HG02852 (cell line): ENCODE measurements at regions not wholly inside any gene's neighbourhood (a gene's known extent, or its start where the extent isn't known, plus 50 kb on each side); places are given as distances from the start of the nearest gene placed in this dataset.
"Not testable (repeated sequence)": the region's sequence is repeated elsewhere in the genome, so short reads cannot be mapped to it uniquely, and the experiment has no call there.

ENCODE experiments used
- ATAC-seq: cut with Tn5 transposase; IDR thresholded peaks from one replicate; pipeline ENCODE4 v1.9.1; 2021; ENCODE audit warnings: mild to moderate bottlenecking, moderate library complexity; ENCODE audit not compliant: unreplicated experiment

DNA sequence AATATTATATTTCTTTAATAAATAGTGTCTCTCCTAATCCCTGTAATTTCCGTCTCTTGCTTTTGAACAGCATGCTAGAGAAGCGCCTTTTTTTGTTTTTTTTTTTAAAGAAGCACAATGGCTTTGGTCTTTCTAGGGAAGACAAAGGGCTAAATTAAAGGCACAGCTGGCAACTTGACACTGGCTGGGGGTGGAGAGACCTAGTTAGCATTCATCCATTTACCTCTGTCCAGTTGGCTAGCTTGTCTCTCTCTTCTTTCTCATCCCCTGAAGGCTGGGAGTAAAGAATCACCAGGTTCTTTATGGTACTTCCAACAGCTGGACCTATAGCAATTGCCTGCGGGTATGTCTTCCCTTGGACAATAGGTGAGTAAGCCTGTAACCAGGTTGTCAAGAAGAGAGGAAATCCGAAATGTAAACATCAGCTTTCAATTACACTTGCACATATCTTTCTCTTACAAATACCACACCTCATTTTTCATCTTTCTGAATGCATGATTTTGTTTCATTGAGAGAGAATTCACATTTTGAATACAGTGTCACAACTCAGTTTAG, 178.4 kb upstream of the GPR101 start:
- no peak for ATAC-seq

DNA sequence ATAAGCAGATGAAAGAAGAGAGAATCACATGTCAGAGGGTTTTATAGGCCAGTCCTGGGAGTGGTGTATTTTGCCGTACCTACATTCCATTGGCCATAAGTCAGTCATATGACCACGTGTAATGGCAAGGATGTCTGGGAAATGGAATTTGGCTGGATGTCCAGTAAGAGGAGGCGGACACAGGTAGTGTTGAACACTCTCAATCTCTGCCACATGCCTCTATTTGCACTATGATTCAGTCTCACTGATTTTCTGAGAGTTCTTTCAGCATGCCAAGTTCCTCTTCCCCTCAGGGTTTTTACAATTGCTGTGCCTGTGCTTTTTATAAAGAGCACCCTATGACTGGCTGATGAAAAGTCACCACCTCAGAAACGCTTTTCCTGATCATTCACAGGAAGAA, 164.2 kb upstream of the GPR101 start:
- ATAC-seq, result no peak

DNA sequence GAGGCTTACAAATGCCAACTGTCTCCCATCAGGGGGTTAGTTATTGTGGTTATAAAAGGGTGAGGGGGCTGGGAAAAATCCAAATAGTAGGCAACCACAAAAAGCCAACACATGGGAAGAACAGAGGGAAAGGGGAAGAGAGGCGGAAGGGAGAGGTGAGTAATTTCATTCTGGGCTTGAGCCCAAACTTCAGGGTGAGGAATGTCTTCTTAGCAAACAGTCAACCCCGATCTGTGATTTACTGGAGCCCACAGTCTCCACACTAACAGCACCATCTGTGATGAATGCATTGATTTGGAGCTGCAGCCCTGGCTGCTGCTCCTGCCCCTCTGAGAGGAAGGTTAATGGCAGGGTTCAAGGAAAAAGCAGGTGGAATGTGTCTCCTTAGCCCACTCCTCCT, 162.2 kb upstream of the GPR101 start:
- ATAC-seq, result no peak

DNA sequence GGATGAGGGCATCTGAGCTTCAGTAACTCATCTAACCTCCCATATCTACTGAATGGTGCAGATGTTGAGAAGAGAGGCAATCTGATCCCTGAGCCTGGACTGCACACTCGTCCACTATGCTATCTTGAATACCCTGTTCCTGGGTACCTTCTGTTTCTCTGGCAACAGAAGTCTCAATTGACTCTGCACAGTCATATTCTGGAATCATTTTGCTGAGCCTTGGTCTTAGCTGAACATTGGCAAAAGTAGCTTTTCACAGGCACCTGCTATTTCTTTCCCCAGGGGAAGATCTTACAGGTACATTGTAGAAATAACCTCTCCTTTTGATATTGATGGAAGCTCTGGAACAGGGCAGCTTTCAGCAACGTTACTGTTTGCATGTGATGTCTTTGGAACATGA, 161.5 kb upstream of the GPR101 start:
- no peak for ATAC-seq

DNA sequence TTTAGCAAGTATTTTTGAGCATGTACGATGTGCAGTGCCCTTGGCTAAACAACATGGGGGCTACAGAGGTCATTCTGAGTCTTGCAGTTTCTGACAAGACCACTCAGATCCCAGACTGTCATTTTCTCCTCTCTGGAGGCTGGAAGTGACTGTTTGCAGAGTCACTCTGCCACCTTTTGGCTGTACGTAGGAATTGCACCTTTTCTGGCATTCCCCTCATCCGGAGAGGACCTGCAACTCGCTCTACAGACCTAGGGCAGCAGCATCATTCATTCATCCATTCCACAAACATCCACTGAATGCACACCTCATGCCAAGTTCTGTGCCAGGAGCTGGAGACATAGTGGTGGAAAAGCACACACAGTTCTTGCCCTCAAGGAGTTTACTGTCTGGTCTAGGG, 160.4 kb upstream of the GPR101 start:
- ATAC-seq, result peak; percentile 71

DNA sequence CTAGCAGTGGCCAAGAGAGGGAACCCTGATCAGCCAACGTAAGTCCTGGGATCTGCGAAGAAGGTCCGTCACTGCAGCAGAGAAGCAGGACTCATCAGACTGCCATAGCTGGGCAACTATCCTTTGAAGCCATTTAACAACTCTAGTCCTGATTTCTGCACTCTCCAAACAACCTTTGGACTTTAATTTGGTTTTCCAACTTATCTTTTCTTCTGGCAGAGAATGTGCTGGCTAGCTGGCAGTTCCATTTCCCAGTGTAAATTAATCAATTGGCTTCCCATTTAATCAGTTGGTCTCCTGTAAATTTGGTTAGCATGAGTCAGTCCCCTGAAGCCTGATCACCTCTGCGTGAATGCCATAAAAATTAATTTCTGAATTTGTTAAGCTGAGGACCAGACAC, 153.7 kb upstream of the GPR101 start:
- ATAC-seq, result no peak

DNA sequence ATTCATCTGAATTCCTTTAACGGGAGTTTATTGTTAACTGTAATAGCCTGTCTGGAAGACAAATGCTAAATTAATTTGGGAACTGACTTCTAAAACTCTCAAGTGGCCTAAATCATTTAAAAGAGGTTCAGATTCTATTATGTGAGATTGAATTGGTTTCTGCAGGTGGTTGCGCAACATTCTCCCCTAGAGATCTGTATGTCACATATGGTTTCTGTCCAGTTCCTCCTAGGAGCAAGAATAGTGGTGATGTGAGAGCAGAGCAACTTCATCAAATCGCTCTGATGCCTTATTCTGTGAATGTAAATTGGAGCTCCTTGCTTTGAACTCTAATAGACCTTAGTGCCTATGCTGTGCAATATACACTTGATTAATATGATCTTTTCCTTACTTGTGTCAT, 144.6 kb upstream of the GPR101 start:
- ATAC-seq, result no peak

DNA sequence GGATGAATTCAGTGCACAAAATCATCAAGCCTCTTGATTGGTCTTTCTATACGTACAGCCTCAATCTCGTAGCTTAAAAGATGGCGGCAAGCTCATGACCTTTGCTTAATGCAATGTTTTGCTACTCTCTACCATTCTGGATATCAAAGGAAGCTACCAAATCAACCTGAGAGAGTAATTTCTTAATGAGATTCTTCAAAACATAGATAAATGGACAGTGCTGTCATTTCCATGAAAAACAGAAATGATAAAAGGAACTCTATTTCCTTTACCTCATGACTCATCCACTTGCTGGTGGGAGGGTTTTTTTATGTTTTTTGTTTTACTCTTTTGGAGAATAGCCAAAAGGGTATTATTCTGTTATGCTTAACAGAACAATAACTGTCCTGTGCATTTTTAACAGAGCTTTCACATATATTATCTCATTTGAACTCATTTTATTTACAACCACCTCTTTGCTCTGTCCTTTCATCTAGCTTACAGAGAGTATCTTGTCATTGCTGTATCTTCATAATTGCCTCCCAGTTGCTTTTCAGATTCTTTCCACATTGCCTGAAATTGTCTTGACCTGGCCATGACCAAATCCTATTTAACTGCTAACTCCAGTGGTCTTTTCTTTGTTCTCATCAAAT, 138.6 kb upstream of the GPR101 start:
- no peak for ATAC-seq

DNA sequence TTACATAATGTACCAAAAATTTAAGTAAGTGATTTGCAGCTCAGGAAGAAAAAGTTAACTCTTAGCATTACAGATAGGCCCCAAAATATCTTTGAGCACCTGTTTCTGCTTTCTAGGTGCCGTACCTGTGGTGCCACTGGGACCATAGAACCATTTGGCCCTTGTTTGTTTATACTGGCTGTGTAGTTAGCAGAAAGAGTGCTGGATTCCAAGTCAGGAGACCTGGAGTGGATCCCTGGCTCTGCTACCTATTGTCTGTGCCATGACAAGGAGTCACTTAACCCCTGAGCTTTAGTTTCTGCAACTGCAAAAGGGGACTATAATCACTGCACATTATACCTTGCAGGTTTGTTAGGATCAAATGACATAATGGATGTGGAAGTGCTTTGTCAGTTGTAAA, 137.8 kb upstream of the GPR101 start:
- ATAC-seq, result no peak

DNA sequence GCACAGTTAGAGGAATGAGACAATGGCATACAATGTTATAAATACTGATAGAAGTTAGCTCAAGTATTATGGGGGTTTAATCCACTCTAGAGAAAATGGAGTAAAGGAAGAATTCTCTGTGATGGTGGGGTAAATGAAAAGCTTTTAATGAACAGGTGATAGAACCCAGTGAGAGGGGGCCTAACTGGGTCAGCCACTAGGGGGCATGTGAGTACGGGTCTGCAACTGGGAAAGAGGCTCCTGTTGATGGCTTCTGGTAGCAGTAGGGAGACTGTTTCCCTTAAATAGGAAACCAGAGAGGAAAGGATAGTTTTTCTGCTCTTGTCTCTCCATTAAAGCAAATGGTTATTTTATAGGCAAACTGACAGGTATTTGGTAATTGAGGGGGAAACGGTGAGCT, 132.8 kb upstream of the GPR101 start:
- ATAC-seq, result no peak

DNA sequence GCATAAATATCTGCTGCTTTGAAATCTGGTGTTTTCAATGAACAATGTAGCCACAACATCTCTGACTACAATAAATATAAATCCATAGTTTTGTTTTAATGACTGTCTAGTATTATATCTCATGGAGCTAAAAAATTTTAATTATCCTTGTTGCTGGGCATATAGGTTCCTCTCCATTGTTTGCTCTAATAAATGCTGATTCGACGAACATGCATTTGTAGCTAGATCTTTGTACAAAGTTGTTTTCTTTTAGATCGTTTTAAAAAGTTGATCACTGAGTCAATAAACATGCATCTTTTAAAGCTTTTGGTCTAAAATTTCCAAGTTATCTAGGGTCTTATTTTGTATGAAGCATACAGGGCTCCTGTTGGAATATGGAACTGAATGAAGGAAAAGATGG, 130.5 kb upstream of the GPR101 start:
- ATAC-seq, result no peak

DNA sequence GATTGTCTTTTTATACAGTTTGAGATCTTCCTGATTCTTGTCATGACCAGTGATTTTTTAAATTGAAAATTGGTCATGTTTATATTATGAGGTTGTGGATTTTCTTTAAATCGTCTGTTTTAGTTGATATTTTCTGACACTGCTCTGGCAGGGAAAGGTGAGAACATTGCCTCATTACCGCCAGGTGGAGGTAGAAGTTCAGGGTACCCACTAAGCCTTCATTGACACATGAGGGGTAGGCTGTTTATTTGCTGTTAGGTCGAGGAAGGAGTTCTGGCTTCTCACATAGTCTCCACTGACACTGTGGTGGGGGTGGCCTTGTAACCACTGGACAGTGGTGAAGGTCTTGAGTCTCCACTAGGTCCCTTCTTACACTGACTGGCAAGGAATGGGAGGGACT, 117.6 kb upstream of the GPR101 start:
- no peak for ATAC-seq

DNA sequence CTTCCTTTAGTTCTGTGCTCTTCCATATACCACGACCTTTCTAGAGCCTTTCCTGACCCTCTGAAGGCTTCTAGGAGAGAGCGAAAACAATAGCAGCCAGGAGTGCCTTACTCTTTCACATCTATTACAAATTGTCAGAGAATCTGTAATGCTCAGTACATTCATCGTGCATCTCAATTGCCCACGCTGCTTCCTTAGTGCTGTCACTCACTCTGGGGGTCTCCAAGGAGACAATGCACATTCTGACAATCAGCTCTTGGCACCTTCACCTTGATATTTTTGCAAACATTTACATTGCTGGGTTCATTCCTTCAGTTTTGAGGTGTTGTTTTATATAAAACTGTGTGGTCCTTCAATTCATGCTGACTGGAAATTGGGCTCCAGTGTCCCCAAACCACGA, 110.1 kb upstream of the GPR101 start:
- ATAC-seq, result no peak

DNA sequence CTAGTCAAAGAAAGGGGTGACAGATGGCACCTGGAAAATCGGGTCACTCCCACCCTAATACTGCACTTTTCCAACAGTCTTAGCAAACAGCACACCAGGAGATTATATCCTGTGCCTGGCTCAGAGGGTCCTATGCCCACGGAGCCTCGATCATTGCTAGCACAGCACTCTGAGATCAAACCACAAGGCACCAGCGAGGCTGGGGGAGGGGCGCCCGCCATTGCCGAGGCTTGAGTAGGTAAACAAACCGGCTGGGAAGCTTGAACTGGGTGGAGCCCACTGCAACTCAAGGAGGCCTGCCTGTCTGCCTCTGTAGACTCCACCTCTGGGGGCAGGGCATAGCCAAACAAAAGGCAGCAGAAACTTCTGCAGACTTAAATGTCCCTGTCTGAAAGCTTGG, 88.9 kb upstream of the GPR101 start:
- ATAC-seq, result not testable (repeated sequence)

DNA sequence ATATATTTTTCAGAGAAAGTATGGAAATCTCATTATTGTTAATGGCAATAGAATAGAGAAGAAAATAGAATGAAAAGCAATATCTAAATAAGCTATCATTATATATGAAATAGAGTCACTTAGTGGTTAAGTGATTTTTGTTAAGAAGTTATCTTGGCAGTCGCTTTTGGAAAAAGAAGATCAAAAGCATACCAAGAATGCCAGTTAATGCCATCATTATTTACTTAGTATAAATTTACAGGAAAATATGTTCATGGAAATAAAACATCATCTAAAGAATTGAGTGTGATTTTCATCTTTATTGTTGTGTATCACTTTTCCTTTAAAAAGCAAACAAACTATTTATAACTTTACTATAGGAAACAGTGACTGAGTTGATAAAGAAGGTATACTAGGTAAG, 85.3 kb upstream of the GPR101 start:
- ATAC-seq, result no peak

DNA sequence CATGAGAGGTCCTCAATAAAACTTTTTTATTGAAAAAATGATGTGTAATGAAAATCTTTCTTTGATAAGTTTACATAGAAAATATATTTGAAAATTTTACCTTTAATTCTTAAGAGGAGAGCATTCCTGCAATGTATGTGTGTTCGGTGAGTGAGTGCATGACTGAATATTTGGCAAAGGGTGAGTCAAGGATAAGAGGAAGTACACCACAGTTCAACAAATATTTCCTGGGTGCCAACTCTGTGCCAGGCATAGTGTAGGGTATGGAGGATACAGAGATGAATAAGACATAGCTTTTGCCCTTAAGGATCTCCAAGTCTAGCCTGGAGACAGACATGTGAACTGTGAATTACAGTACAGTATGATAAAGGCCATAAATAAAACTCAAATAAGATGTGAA, 84.7 kb upstream of the GPR101 start:
- ATAC-seq, result no peak

DNA sequence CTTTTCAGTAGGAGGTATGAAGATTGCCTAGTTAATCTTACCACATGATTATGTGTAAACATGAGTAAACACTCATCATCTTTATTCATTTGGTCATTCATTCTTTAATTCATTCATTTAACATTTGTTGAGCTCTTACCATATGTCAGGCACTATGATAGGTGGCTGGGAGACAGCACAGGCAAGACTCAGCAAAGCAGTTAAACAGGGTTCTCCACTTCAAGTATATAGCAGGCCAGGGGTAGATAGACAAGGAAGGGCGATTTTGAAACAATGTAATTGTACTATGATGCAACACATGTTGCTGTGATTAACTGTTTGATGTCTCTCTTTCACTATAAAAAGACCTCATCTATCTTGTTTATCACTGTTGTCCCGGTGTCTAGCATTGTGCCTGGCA, 84.3 kb upstream of the GPR101 start:
- no peak for ATAC-seq

DNA sequence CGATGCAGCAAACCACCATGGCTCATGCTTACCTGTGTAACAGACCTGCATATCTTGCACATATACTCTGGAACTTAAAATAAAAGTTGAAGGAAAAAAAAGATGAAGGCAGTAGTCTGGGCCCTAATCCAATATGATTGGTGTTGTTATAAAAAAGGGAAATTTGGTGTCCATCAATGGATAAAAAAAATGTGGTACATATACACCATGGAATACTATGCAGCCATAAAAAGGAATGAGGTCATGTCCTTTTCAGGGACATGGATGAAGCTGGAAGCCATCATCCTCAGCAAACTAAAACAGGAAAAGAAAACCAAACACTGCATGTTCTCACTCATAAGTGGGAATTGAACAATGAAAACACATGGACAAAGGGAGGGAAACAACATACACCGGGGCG, 74.1 kb upstream of the GPR101 start:
- ATAC-seq, result not testable (repeated sequence)

DNA sequence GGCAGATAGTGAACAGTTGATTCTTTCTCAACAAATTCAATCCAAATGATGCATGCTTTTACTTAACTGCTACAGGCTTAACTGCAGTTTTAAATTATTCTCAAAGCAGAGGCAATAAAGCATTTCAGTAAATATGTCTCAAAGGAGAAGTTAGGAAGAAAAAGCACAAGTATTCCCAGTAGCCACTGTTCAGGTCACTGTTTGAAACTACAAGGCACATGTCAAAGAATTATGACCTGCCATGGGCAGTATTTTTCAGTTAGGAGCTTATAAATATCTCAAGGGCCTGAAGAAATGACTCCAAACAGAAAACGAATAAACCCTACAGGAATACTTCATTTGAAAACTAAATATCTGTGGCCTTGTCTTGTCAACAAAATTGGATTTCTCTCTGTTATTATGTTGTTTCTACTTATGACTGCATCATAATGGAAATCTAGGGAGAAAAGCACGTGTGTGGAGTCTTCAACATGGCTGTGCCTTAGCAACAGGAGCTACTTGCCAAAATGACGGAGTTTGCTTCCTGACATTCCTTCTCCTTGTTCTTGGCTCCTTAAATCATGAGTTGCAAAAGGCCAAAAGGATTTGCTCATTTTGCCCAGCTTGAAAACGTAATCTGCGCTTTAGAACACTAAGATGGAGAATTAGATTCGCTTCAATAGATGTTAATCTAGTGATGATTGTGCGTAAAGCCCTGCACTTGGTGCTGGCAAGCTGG, 67.6 kb upstream of the GPR101 start:
- ATAC-seq, result no peak
